ENCODE measurements at regions not wholly inside any gene's neighbourhood (a gene's known extent, or its start where the extent isn't known, plus 50 kb on each side); places are given as distances from the start of the nearest gene placed in this dataset.

- no peak for TF ChIP-seq CTCF (IDR thresholded peaks at IDR 0.05)
- no peak for TF ChIP-seq POLR2A (IDR thresholded peaks at IDR 0.05; ENCODE audit: low read depth)
- no peak for TF ChIP-seq POLR2AphosphoS5 (IDR thresholded peaks at IDR 0.05)
Observed at GRCh38 chr20:57080796-57081195, 185.6 kb downstream of the BMP7 start.

Measured in esophagus muscularis mucosa (tissue), 3 donors.